SU-DHL-6 (cell line): ENCODE measurements at regions not wholly inside any gene's neighbourhood (a gene's known extent, or its start where the extent isn't known, plus 50 kb on each side); places are given as distances from the start of the nearest gene placed in this dataset.

Source experiments
- H2AFZ ChIP-seq: fragments of 200-600 bp; sonication (generic); 2 replicates; pipeline ENCODE4 v1.6.1; 2014; ENCODE audit warnings: low read depth, mild to moderate bottlenecking, moderate library complexity, mixed read lengths, antibody characterized with exemption, low read length; ENCODE audit not compliant: severe bottlenecking
- H3F3A ChIP-seq: fragments of 200-600 bp; shearing (Covaris generic); 2 replicates; pipeline ENCODE4 v1.6.0; 2016; ENCODE audit warnings: antibody characterized with exemption, mild to moderate bottlenecking; ENCODE audit not compliant: insufficient read depth
- H3K27ac ChIP-seq: fragments of 200-600 bp; sonication (generic); 2 replicates; pipeline ENCODE4 v1.5.1; 2016; ENCODE audit warnings: low read depth, mild to moderate bottlenecking, low read length, moderate library complexity, mixed read lengths
- H3K27me3 ChIP-seq: fragments of 200-600 bp; sonication (generic), shearing (Covaris generic); 2 replicates; pipeline ENCODE4 v1.6.0; 2014; ENCODE audit warnings: mild to moderate bottlenecking, low read length
- H3K36me3 ChIP-seq: fragments of 200-600 bp; sonication (generic); 2 replicates; pipeline ENCODE4 v1.6.1; 2014; ENCODE audit warnings: mild to moderate bottlenecking, low read length, mixed read lengths
- H3K4me2 ChIP-seq: fragments of 300-600, 200-600 bp; shearing (Covaris generic), sonication (generic); 2 replicates; pipeline ENCODE4 v1.6.0; 2014; ENCODE audit warnings: low read length, low read depth, mild to moderate bottlenecking; ENCODE audit not compliant: poor library complexity, severe bottlenecking
- H3K4me3 ChIP-seq: fragments of 200-600 bp; sonication (generic); 2 replicates; pipeline ENCODE4 v1.5.1; 2014; ENCODE audit warnings: antibody characterized with exemption, low read length, mild to moderate bottlenecking, mixed read lengths; ENCODE audit not compliant: insufficient read depth, poor library complexity, severe bottlenecking
- H3K79me2 ChIP-seq: fragments of 200-600 bp; sonication (generic); 2 replicates; pipeline ENCODE4 v1.6.1; 2014; ENCODE audit warnings: mild to moderate bottlenecking, low read length, moderate library complexity; ENCODE audit not compliant: insufficient read depth
- H3K9ac ChIP-seq: fragments of 200-600 bp; sonication (generic); 2 replicates; pipeline ENCODE4 v1.7.0; 2014; ENCODE audit warnings: mild to moderate bottlenecking, low read length
- H3K9me2 ChIP-seq: fragments of 200-600 bp; sonication (generic); replicated peaks from 2 replicates; pipeline ENCODE4 v1.6.1; 2014; ENCODE audit warnings: low read length; ENCODE audit not compliant: insufficient read depth
- H3K9me3 ChIP-seq: fragments of 200-600 bp; sonication (generic); 2 replicates; pipeline ENCODE4 v1.6.1; 2014; ENCODE audit warnings: low read length, mixed read lengths; ENCODE audit not compliant: insufficient read depth
- H4K20me1 ChIP-seq: fragments of 200-600 bp; sonication (generic); 2 replicates; pipeline ENCODE4 v1.6.1; 2014; ENCODE audit warnings: low read depth, mild to moderate bottlenecking, antibody characterized with exemption, low read length, moderate library complexity, mixed read lengths
- CTCF ChIP-seq: fragments of 200-600 bp; sonication (generic); IDR thresholded peaks from one replicate; pipeline ENCODE4 v1.5.1; 2017; ENCODE audit warnings: antibody characterized with exemption, mild to moderate bottlenecking, low read length, moderate library complexity; ENCODE audit not compliant: insufficient read depth, poor library complexity, severe bottlenecking
- EZH2phosphoT487 ChIP-seq: fragments of 200-600 bp; sonication (generic), shearing (Covaris generic); conservative IDR thresholded peaks from 2 replicates; pipeline ENCODE4 v1.6.1; 2018; ENCODE audit warnings: mild to moderate bottlenecking, antibody characterized with exemption, low read length, moderate library complexity, mixed read lengths

- Histone ChIP-seq H3K27me3 (no peaks in the 10 kb centered on the region), H2AFZ (no peak overlapping the region), H3K9me2 (no peaks in the 10 kb centered on the region), H3K9me3 (no peaks in the 10 kb centered on the region), H3F3A (no peaks in the 10 kb centered on the region), H3K9ac (no peak overlapping the region), H3K4me3 (no peak overlapping the region), H3K4me2 (no peak overlapping the region), H4K20me1 (no peaks in the 10 kb centered on the region), H3K27ac (no peak overlapping the region), H3K36me3 (no peaks in the 10 kb centered on the region), H3K79me2 (no peaks in the 10 kb centered on the region)
- TF ChIP-seq CTCF = no peak
- TF ChIP-seq EZH2phosphoT487 = no peak
These were observed 838.4 kb upstream of the NUDT12 start for GRCh38 chr5:104400941-104401340.

- Histone ChIP-seq H3K27me3 (no peaks in the 10 kb centered on the region), H3K27ac (no peak overlapping the region), H3K79me2 (no peaks in the 10 kb centered on the region), H3K4me3 (no peak overlapping the region), H3K9me2 (no peaks in the 10 kb centered on the region), H3K36me3 (no peaks in the 10 kb centered on the region), H3K4me2 (no peak overlapping the region), H4K20me1 (no peaks in the 10 kb centered on the region), H3K9me3 (no peaks in the 10 kb centered on the region), H2AFZ (no peak overlapping the region), H3K9ac (no peak overlapping the region), H3F3A (no peaks in the 10 kb centered on the region)
- no peak for TF ChIP-seq CTCF
- no peak for TF ChIP-seq EZH2phosphoT487
These were observed 823.3 kb upstream of the NUDT12 start for GRCh38 chr5:104385906-104386305.

GRCh38 chr5:104375345-104375744 lies 812.8 kb upstream of the NUDT12 start:
- no peak overlapping the region for H2AFZ ChIP-seq
- TF ChIP-seq EZH2phosphoT487 = no peak
- no peak for TF ChIP-seq CTCF
- H3K4me2 ChIP-seq = no peak overlapping the region
- H3K9me3 ChIP-seq = no peaks in the 10 kb centered on the region
- no peaks in the 10 kb centered on the region for H3K79me2 ChIP-seq
- H3K9me2 ChIP-seq = no peaks in the 10 kb centered on the region
- H3K4me3 ChIP-seq = no peak overlapping the region
- no peaks in the 10 kb centered on the region for H3F3A ChIP-seq
- no peaks in the 10 kb centered on the region for H3K36me3 ChIP-seq
- H3K9ac ChIP-seq = no peak overlapping the region
- H3K27ac ChIP-seq = no peak overlapping the region
- no peaks in the 10 kb centered on the region for H4K20me1 ChIP-seq
- no peaks in the 10 kb centered on the region for H3K27me3 ChIP-seq
